ENCODE measurements at regions not wholly inside any gene's neighbourhood (a gene's known extent, or its start where the extent isn't known, plus 50 kb on each side); places are given as distances from the start of the nearest gene placed in this dataset.

DNA sequence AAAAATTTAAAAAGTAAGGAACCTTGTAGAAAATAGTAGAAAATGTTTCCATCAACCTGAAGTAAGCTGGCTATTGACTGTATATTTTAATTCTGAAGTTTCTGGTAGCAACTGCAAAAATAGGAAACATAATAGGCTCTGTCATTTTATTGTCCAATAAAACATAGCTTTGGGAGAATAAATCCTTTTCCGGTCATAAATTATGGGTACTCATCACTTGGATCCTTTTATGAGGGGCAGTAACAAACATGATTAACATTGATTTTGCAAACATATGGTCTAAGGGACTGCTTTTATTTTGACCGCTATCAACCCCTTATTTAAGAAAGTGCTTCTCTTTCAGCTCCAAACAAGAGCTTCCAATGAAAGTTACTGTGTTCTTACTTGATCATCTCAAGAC, 495.9 kb upstream of the ANKRD30A start:
- no peak for DNase-seq (ENCODE audit: low read depth)
- no peak overlapping the region for H3K4me3 ChIP-seq (ENCODE audit: low read depth, low read length)
- TF ChIP-seq, protein P1, sequence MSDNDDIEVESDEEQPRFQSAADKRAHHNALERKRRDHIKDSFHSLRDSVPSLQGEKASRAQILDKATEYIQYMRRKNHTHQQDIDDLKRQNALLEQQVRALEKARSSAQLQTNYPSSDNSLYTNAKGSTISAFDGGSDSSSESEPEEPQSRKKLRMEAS (IDR thresholded peaks at IDR 0.05; ENCODE audit: low read depth, low read length), result no peak
- TF ChIP-seq CTCF (IDR thresholded peaks at IDR 0.05; ENCODE audit: low read depth, low read length) (no peak), POLR2A (IDR thresholded peaks at IDR 0.05; ENCODE audit: extremely low read depth, insufficient read length) (no peak), MYC (IDR thresholded peaks at IDR 0.05; ENCODE audit: low read depth, low read length) (no peak)

- no peak for DNase-seq (ENCODE audit: low read depth)
- TF ChIP-seq POLR2A (IDR thresholded peaks at IDR 0.05; ENCODE audit: extremely low read depth, insufficient read length) (no peak), MYC (IDR thresholded peaks at IDR 0.05; ENCODE audit: low read depth, low read length) (no peak), CTCF (IDR thresholded peaks at IDR 0.05; ENCODE audit: low read depth, low read length) (no peak)
- TF ChIP-seq, protein P1 (IDR thresholded peaks at IDR 0.05; ENCODE audit: low read depth, low read length), result no peak
- no peak overlapping the region for H3K4me3 ChIP-seq (ENCODE audit: low read depth, low read length)
Observed at GRCh38 chr10:36624551-36625100, 500.8 kb upstream of the ANKRD30A start.

GRCh38 chr10:36621346-36621745, 504.1 kb upstream of the ANKRD30A start:
- TF ChIP-seq, protein P1 (IDR thresholded peaks at IDR 0.05; ENCODE audit: low read depth, low read length), result no peak
- TF ChIP-seq POLR2A (IDR thresholded peaks at IDR 0.05; ENCODE audit: extremely low read depth, insufficient read length), result no peak
- TF ChIP-seq MYC (IDR thresholded peaks at IDR 0.05; ENCODE audit: low read depth, low read length), result no peak
- TF ChIP-seq CTCF (IDR thresholded peaks at IDR 0.05; ENCODE audit: low read depth, low read length), result no peak
- H3K4me3 ChIP-seq (ENCODE audit: low read depth, low read length), result no peak overlapping the region
- DNase-seq (ENCODE audit: low read depth), result no peak

DNA sequence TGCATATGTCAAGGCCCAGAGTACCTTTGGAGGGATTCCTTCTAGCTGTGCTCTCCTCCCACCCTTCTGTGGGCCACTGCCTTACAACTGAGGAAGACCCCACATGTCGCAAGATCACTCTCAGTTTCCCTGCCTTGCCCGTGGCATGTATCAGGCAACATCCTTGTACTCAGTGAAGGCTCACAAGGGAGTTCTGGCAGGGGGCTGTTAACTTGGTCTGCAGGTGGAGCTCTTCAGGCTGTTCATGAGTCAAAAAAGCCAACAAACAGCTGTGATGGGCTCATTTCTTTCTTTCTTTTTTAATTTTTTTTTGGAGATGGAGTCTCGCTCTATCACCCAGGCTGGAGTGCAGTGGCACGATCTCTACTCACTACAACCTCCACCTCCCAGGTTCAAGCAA, 513.0 kb upstream of the ANKRD30A start:
- H3K4me3 ChIP-seq (ENCODE audit: low read depth, low read length), result no peak overlapping the region
- TF ChIP-seq CTCF (IDR thresholded peaks at IDR 0.05; ENCODE audit: low read depth, low read length) (no peak), POLR2A (IDR thresholded peaks at IDR 0.05; ENCODE audit: extremely low read depth, insufficient read length) (no peak), MYC (IDR thresholded peaks at IDR 0.05; ENCODE audit: low read depth, low read length) (no peak)
- TF ChIP-seq, protein P1 (IDR thresholded peaks at IDR 0.05; ENCODE audit: low read depth, low read length), result no peak
- no peak for DNase-seq (ENCODE audit: low read depth)

DNA sequence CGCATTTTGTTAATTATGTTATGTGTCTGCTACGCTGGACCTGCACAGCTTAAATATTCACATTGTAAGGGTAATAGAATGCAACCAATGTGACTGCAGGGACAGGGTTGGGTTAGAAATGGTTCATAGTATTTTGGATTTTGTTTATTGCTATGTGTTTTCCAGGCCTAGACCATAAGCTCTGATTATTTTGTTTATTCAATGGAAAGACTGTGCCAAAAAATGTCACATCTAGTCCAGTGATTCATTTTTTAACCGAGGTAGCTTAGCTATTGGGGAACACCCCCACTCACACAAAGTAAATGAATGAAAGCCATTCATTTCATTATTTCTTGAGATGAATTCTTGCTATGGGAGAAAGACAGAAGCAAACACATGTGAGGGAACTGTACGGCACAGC, 516.5 kb upstream of the ANKRD30A start:
- no peak overlapping the region for H3K4me3 ChIP-seq (ENCODE audit: low read depth, low read length)
- TF ChIP-seq MYC (IDR thresholded peaks at IDR 0.05; ENCODE audit: low read depth, low read length) (no peak), POLR2A (IDR thresholded peaks at IDR 0.05; ENCODE audit: extremely low read depth, insufficient read length) (no peak), CTCF (IDR thresholded peaks at IDR 0.05; ENCODE audit: low read depth, low read length) (no peak)
- TF ChIP-seq, protein P1 (IDR thresholded peaks at IDR 0.05; ENCODE audit: low read depth, low read length), result no peak
- DNase-seq (ENCODE audit: low read depth), result no peak
